GM19455 (cell line): ENCODE measurements at regions not wholly inside any gene's neighbourhood (a gene's known extent, or its start where the extent isn't known, plus 50 kb on each side); places are given as distances from the start of the nearest gene placed in this dataset.

Source experiments
- ATAC-seq: cut with Tn5 transposase; IDR thresholded peaks from one replicate; pipeline ENCODE4 v1.9.1; 2021; ENCODE audit not compliant: unreplicated experiment

DNA sequence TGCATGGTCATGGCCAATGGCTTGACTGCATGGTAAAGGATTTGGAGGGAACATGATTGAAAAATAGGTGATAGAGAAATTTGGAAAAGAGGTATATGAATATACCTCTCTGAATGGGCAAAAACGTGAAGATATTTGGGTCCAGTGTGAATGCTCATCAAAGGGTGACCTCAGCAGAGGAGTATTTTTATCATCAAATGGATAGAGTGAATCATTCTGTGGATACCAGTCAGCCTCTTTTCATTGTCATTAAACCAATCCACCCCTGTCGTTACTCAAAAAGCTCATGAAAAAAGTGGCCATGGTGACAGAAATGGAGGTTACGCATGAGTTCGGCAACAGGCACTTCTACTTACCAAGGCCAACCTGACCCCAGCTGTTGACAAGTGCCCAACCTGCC, 1074.7 kb downstream of the TSN start:
- ATAC-seq = no peak

DNA sequence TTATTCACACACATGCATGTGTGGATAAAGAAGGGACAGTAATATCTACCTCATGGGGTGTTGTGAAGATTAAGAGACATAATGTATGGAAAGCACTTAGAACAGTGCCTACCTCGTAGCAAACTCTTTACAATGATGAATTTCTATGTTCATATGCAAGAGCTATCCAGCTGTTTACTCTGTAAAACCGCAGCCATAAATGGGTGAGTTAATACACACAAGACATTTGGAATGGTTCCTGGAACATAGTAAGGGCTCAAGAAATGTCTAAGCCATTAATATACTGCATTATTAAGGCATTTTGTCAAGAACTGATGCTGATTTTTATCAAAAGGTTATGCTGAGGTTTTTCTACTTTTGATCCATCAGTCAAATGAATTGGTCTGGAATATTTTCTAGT, 1076.2 kb downstream of the TSN start:
- no peak for ATAC-seq

DNA sequence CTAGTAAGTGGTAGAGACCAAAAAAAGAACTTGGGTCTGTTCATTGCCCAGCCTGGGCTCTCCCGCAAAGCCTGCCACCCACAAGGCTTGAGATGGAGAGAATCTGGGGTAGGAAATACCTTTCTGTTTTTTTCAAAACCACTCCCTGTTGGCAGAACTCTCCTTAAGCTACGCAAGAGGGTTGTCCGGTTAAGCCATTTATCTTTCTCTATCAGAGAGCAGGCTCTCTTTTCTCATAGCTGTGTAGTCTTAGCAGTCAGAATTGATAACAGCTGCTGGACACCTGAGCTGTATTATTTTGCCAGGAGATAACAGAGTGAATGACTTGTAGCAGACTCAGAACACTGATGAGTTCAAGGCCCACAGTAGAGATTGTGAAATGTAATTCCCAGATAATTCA, 1088.1 kb downstream of the TSN start:
- no peak for ATAC-seq

- no peak for ATAC-seq
Measured at GRCh38 chr2:122851161-122851560, 1095.7 kb downstream of the TSN start.

DNA sequence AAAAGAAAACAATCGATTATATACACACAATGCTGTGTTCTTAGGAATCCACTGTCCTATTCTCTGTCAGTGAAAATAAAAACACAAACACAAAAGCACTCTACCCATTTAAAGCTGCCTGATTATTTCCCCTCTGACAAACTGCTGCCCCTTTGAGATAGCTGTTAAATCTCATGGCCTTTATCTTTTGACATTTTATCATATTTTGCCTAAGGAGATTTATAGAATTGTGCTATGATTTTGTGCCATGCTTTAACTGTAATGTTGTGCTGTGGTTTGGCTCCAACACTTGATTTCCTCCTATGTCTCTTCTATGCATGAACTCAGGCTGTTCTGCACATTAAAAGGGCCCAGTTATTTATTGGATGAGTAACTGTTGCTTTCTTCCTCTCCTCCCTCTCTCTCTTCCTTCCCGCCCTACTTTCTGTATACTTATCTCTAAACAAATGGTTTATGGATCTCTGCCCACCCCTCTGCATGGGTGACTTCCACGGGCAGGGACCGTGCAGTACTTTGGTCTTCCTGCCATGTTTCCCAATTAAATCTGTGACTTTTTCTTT, 1096.6 kb downstream of the TSN start:
- ATAC-seq = no peak

- no peak for ATAC-seq
Measured at GRCh38 chr2:122856696-122857095, 1101.2 kb downstream of the TSN start.

GRCh38 chr2:122858075-122858702, 1102.7 kb downstream of the TSN start:
- no peak for ATAC-seq

- no peak for ATAC-seq
Measured at GRCh38 chr2:122858813-122859212, 1103.4 kb downstream of the TSN start.

- no peak for ATAC-seq
Measured at GRCh38 chr2:122859260-122859659, 1103.8 kb downstream of the TSN start.

- no peak for ATAC-seq
Measured at GRCh38 chr2:122863532-122863931, 1108.1 kb downstream of the TSN start.

DNA sequence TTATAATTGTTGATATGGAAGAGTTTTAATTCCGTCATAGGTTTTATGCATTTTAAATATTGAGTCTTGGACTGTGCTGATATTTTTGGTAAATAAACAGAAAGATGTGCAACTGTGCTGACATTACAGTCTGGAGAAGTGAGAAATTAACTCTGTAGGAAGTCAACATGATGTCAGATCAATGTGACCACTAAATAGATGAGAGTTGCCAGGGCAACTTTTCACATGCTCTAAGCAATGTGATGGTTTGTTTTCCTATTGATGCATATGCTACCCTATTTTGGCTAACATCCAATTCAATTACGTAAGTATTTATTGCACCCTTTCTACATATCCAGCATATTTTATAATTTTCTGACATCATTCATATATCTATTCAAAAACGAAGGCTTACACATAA, 1109.3 kb downstream of the TSN start:
- ATAC-seq = no peak

GRCh38 chr2:122866095-122866494, 1110.6 kb downstream of the TSN start:
- ATAC-seq = no peak

DNA sequence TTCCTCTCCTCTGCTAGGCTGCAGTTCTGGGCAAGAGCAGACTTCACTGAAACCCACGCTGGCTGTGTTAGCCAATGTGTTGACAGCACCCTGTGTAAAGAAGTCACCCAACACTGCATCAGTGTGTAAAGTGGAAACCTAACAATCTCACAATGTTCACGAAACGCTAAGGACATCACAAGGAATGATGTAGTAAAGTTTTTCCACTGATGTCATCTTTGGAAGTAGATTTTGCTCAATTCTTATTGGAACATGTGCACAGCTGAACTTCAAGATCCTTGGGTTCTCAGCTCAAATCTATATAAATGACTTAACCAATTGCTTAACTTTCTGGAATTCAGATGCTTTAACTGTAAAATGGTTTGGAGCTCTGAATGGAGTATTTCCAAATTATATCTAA, 1112.5 kb downstream of the TSN start:
- no peak for ATAC-seq

- no peak for ATAC-seq
Measured at GRCh38 chr2:122868646-122869275, 1113.3 kb downstream of the TSN start.

GRCh38 chr2:122873951-122874350, 1118.5 kb downstream of the TSN start:
- no peak for ATAC-seq

DNA sequence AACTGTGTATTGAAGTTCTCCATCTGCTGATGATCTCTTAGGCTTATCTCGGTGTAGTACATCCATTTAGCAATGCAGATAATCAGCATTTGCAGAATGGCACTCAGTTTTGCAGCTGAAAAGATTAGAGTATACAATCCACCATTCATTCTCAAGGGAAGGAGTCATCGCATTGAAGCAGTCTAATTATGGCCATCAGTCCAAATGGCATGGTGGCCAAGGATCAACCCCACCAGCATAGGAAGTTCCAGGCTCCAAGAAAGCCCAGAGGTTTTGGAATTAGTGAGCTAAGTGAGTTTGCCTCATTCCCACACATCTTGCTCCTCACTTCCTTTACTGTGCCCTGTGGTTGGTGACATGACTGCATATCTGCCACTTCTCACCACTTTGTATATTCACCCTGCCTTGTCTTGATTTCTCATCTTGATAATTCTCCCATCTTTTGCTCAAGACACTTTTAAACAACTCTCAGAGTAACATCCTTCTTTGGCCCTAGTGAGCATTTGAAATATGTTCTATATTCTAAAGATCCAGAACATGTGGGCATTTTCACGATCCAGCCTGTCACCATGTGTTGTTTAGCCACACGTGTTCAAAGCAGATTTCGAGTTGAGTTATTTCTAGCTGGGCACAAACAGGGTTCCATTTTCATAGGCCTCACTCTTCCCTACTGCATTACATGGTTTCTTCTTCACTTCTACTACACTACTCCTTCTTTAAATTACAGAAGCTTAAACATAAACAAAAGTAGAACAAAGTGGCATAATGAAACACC, 1119.8 kb downstream of the TSN start:
- no peak for ATAC-seq

DNA sequence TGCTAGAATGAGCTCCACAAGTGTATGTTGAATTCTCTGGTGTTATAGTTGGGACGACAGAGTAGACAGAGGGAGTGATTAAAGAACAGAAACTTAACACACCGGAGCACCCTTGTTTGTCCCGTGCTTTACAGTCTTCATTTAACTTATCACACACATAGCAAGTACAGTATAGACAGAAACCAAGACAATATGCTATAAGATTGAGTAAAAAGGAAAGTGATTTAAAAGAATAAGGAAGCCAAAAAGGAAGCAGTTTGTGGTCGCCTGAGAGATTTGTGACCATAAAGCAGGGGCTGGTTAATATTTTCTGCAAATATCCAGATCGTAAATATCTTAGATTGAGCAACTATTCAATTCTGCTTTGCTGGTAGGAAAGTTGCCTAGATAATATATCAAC, 1128.4 kb downstream of the TSN start:
- ATAC-seq = no peak

DNA sequence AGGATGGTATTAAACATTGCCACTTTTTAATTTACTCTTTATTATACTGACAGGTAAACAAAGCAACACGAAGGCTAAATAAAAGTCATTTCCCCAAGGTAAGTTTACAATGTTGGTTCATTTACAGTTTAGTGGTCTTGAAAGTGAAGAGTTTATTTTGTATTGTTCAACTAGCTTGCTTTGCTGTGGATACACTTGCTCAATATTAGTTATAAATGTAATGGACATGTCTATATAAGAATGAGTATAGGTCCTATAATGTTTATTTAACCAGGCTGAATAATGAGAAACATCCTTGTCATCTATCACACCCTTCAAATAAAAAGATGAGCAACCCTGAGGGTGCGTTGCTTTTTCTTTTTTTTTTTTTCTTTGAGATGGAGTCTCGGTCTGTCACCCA, 1129.4 kb downstream of the TSN start:
- ATAC-seq = no peak

DNA sequence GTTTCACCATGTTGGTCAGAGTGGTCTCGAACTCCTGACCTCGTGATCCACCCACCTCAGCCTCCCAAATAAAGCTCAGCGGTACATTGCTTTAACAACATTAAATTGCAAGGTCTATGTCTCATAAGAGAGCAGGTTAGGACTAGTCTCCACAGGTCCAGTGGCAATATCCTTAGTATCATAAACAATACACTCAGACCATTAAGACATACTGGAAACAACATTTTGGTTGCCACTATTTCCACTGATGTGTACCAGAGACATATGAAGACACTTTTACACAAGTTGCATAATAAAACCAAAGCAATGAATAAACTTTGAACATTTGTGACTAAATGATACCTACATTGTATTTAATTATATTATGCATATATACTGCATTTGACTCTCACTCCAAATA, 1130.0 kb downstream of the TSN start:
- ATAC-seq = no peak

GRCh38 chr2:122886479-122887145, 1131.2 kb downstream of the TSN start:
- ATAC-seq = no peak

GRCh38 chr2:122899614-122900013, 1125.5 kb upstream of the CNTNAP5 start:
- no peak for ATAC-seq
